Fibroblast of lung (primary cell): ENCODE measurements at regions not wholly inside any gene's neighbourhood (a gene's known extent, or its start where the extent isn't known, plus 50 kb on each side); places are given as distances from the start of the nearest gene placed in this dataset.

Experiments
- DNase-seq, 2 donors: peaks; one replicate each; pipeline versions ENCODE4 v3.0.0 to v3.0.0-alpha.2; 2010; ENCODE audit warnings: low read depth in 2 of 2
- H2AFZ ChIP-seq: 2 replicates; pipeline ENCODE4 v1.5.1; 2012; ENCODE audit warnings: low read length, control low read depth, inconsistent platforms
- H3K27ac ChIP-seq: 2 replicates; pipeline ENCODE4 v1.5.1; 2011; ENCODE audit warnings: low read length, control low read depth; ENCODE audit not compliant: insufficient read depth
- H3K27me3 ChIP-seq: 2 replicates; pipeline ENCODE4 v1.5.1; 2011; ENCODE audit warnings: mild to moderate bottlenecking, low read length; ENCODE audit not compliant: control insufficient read depth, insufficient read depth
- H3K36me3 ChIP-seq: 2 replicates; pipeline ENCODE4 v1.5.1; 2011; ENCODE audit warnings: low read length; ENCODE audit not compliant: control insufficient read depth, insufficient read depth
- H3K4me1 ChIP-seq: 2 replicates; pipeline ENCODE4 v1.5.1; 2011; ENCODE audit warnings: low read length; ENCODE audit not compliant: control insufficient read depth, insufficient read depth; ENCODE audit errors: extremely low read depth
- H3K4me2 ChIP-seq: 2 replicates; pipeline ENCODE4 v1.5.1; 2011; ENCODE audit warnings: low read length, control low read depth; ENCODE audit not compliant: insufficient read depth; ENCODE audit errors: extremely low read depth
- H3K4me3 ChIP-seq, 4 experiments: fragments of 200-600 bp in 1 of 4; sonication (generic) in 1 of 4; replicated peaks in 1 of 4; 2 replicates each; pipeline ENCODE4 v1.5.1; 2011 to 2016; ENCODE audit warnings: low read length in 4 of 4, low read depth in 3 of 4, mild to moderate bottlenecking in 3 of 4, control low read depth in 2 of 4, inconsistent platforms in 1 of 4, mixed read lengths in 1 of 4; ENCODE audit not compliant: insufficient read depth in 1 of 4; ENCODE audit errors: control extremely low read depth in 1 of 4
- H3K79me2 ChIP-seq: 2 replicates; pipeline ENCODE4 v1.5.1; 2012; ENCODE audit warnings: mild to moderate bottlenecking, low read length, inconsistent platforms; ENCODE audit not compliant: control insufficient read depth, insufficient read depth
- H3K9ac ChIP-seq: 2 replicates; pipeline ENCODE4 v1.5.1; 2011; ENCODE audit warnings: mild to moderate bottlenecking, low read length, control low read depth; ENCODE audit not compliant: insufficient read depth
- H3K9me3 ChIP-seq: 2 replicates; pipeline ENCODE4 v1.5.1; 2012; ENCODE audit warnings: low read depth, low read length; ENCODE audit not compliant: control insufficient read depth, insufficient read depth
- H4K20me1 ChIP-seq: 2 replicates; pipeline ENCODE4 v1.5.1; 2011; ENCODE audit warnings: low read length; ENCODE audit not compliant: control insufficient read depth, insufficient read depth; ENCODE audit errors: extremely low read depth
- EZH2 ChIP-seq: IDR thresholded peaks from 2 replicates; pipeline ENCODE4 v1.5.1; 2012; ENCODE audit warnings: low read length, control low read depth, mild to moderate bottlenecking; ENCODE audit errors: missing control alignments
- TF ChIP-seq, protein P1 (sequence below), 2 donors: IDR thresholded peaks in 1 of 2; conservative IDR thresholded peaks in 1 of 2; 1 replicate in 1 of 2; 2 replicates in 1 of 2; pipeline ENCODE4 v1.5.1; 2011 to 2012; ENCODE audit warnings: low read length in 2 of 2, control low read depth in 1 of 2, inconsistent platforms in 1 of 2, low read depth in 1 of 2, mild to moderate bottlenecking in 1 of 2

DNA sequence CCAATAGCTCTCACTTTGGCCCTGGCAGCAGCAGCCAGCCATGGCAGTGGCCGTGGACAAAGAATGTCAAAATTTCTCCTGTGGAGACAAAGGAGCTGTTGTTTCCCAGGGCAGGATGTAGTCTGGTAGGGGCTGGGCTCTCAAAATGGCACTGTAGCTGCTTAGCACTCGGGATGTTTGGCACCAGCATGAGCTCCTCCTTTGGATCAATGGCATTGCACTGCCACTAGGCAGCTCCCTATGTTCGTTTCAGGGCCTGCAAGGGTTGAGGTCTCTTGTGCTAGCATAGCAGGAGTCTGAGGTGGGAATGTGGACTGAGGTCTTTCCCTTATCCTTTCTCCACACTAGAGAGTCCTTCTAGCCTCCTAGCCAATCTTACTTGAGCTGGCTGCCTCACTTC, 948.8 kb upstream of the FAM98A start:
- Histone ChIP-seq H3K4me3 (no peak overlapping the region), H3K36me3 (no peaks in the 10 kb centered on the region), H3K4me1 (no peaks in the 10 kb centered on the region), H4K20me1 (no peaks in the 10 kb centered on the region), H3K27me3 (no peaks in the 10 kb centered on the region), H3K9ac (no peak overlapping the region), H3K27ac (no peak overlapping the region), H2AFZ (no peak overlapping the region), H3K9me3 (no peaks in the 10 kb centered on the region), H3K79me2 (no peaks in the 10 kb centered on the region), H3K4me2 (no peak overlapping the region)
- no peak for DNase-seq
- no peak for TF ChIP-seq EZH2
- TF ChIP-seq, protein P1, sequence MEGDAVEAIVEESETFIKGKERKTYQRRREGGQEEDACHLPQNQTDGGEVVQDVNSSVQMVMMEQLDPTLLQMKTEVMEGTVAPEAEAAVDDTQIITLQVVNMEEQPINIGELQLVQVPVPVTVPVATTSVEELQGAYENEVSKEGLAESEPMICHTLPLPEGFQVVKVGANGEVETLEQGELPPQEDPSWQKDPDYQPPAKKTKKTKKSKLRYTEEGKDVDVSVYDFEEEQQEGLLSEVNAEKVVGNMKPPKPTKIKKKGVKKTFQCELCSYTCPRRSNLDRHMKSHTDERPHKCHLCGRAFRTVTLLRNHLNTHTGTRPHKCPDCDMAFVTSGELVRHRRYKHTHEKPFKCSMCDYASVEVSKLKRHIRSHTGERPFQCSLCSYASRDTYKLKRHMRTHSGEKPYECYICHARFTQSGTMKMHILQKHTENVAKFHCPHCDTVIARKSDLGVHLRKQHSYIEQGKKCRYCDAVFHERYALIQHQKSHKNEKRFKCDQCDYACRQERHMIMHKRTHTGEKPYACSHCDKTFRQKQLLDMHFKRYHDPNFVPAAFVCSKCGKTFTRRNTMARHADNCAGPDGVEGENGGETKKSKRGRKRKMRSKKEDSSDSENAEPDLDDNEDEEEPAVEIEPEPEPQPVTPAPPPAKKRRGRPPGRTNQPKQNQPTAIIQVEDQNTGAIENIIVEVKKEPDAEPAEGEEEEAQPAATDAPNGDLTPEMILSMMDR (conservative IDR thresholded peaks at IDR 0.05 in 1 of 2, IDR thresholded peaks at IDR 0.05 in 1 of 2; ENCODE audit: low read depth in 1 of 2, low read length in 2 of 2) = no peak

DNA sequence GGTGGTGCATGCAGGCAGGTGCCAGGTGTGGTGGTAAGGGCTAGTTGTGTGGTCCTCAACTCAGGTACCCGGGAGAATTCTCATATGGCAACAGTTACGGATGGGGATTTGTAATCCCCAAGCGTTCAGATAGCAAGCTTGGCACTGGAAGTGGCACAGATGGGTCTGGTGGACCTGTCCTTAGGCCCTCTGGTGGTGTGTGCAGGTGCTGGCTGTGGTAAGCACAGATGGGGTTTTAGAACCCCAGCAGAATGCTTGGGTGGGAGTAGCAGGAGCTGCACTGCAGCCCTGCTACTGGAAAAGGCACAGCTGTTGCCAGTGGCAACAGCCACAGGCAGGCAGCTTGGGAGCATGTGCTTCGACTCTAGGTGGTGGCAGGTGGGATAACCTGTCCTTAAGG, 948.2 kb upstream of the FAM98A start:
- TF ChIP-seq, protein P1 (conservative IDR thresholded peaks at IDR 0.05 in 1 of 2, IDR thresholded peaks at IDR 0.05 in 1 of 2; ENCODE audit: low read depth in 1 of 2, low read length in 2 of 2) = no peak
- no peak for TF ChIP-seq EZH2
- Histone ChIP-seq H2AFZ (no peak overlapping the region), H3K4me2 (no peak overlapping the region), H3K4me3 (no peak overlapping the region), H3K27ac (no peak overlapping the region), H3K4me1 (no peaks in the 10 kb centered on the region), H3K79me2 (no peaks in the 10 kb centered on the region), H3K9ac (no peak overlapping the region), H3K27me3 (no peaks in the 10 kb centered on the region), H3K9me3 (no peaks in the 10 kb centered on the region), H4K20me1 (no peaks in the 10 kb centered on the region), H3K36me3 (no peaks in the 10 kb centered on the region)
- no peak for DNase-seq

DNA sequence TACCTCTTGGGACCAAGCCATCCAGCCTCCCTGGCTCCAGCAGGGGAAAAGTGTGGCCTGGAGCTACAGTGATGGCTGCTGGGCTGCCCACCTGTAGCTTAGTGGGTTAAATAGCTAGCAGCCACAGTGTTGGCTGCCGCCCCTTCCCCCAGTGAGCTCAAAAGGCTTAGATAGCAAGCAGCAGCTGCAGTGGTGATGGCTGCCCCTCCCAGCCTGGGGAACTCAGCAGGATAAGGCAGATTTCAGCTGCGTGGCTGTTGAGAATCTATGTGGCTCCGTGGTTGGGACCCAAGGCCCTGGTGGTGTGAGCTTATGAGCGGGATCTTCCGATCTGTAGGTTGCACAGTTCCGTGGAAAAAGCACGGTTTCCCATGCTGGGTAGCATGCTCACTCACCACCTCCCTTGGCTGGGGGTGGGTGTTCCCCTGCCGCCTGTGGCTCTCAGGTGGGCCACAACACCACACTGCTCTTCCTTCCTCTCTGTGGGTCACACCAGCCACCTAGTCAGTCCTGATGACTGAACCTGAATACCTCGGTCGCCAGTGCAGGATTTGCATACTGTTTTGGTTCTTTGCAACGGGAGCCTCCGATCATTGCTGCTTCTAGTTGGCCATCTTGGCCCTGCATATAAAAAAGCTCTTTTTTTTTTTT, 946.5 kb upstream of the FAM98A start:
- Histone ChIP-seq H3K9ac (no peak overlapping the region), H3K4me1 (no peaks in the 10 kb centered on the region), H3K9me3 (no peaks in the 10 kb centered on the region), H3K4me2 (no peak overlapping the region), H2AFZ (no peak overlapping the region), H3K36me3 (no peaks in the 10 kb centered on the region), H3K27me3 (no peaks in the 10 kb centered on the region), H4K20me1 (no peaks in the 10 kb centered on the region), H3K27ac (no peak overlapping the region), H3K4me3 (no peak overlapping the region), H3K79me2 (no peaks in the 10 kb centered on the region)
- no peak for DNase-seq
- TF ChIP-seq EZH2 = no peak
- TF ChIP-seq, protein P1 (conservative IDR thresholded peaks at IDR 0.05 in 1 of 2, IDR thresholded peaks at IDR 0.05 in 1 of 2; ENCODE audit: low read depth in 1 of 2, low read length in 2 of 2) = no peak
